Thyroid gland (tissue), 4 donors: ENCODE measurements at regions not wholly inside any gene's neighbourhood (a gene's known extent, or its start where the extent isn't known, plus 50 kb on each side); places are given as distances from the start of the nearest gene placed in this dataset.

Experiments used
- POLR2A ChIP-seq, 2 donors: fragments of 450-650 bp; IDR thresholded peaks; one replicate each; pipeline ENCODE4 v1.6.1; 2017; ENCODE audit warnings: antibody characterized with exemption in 2 of 2, mild to moderate bottlenecking in 2 of 2, moderate library complexity in 1 of 2
- TF ChIP-seq, protein P1 (sequence below), 6 experiments: fragments of 200-600 bp in 3 of 6; fragments of 450-650 bp in 3 of 6; sonication (generic) in 3 of 6; IDR thresholded peaks; one replicate each; pipeline ENCODE4 v1.5.1; 2016 to 2019; ENCODE audit warnings: antibody characterized with exemption in 6 of 6, mild to moderate bottlenecking in 2 of 6, inconsistent platforms in 1 of 6, moderate library complexity in 1 of 6

DNA sequence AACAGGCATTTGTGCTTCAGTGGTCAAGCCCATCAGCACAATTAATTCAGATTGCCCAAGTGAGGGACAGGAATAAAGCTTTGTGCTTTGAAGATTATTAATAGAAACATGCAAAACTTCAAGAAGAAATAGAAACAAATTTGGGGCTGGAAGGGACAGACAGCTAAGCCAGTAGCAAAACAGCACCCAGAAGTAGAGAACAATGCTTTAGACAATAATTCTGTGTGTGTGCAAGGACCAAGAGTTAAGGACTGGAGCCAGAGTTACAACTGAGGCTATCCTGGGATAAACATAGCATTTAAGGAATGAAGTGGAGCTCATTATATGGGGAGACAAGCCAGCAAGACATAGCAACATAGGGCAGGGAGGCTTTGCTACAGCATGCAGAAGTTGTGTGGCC lies 251.9 kb upstream of the DAB1 start:
- TF ChIP-seq, protein P1, sequence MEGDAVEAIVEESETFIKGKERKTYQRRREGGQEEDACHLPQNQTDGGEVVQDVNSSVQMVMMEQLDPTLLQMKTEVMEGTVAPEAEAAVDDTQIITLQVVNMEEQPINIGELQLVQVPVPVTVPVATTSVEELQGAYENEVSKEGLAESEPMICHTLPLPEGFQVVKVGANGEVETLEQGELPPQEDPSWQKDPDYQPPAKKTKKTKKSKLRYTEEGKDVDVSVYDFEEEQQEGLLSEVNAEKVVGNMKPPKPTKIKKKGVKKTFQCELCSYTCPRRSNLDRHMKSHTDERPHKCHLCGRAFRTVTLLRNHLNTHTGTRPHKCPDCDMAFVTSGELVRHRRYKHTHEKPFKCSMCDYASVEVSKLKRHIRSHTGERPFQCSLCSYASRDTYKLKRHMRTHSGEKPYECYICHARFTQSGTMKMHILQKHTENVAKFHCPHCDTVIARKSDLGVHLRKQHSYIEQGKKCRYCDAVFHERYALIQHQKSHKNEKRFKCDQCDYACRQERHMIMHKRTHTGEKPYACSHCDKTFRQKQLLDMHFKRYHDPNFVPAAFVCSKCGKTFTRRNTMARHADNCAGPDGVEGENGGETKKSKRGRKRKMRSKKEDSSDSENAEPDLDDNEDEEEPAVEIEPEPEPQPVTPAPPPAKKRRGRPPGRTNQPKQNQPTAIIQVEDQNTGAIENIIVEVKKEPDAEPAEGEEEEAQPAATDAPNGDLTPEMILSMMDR (IDR thresholded peaks at IDR 0.05), result no peak
- no peak for TF ChIP-seq POLR2A (IDR thresholded peaks at IDR 0.05)
